Bronchial epithelial cell (primary cell): ENCODE measurements at regions not wholly inside any gene's neighbourhood (a gene's known extent, or its start where the extent isn't known, plus 50 kb on each side); places are given as distances from the start of the nearest gene placed in this dataset.
"Not testable (repeated sequence)": the region's sequence is repeated elsewhere in the genome, so short reads cannot be mapped to it uniquely, and the experiment has no call there.

Source experiments
- DNase-seq: peaks from one replicate; pipeline ENCODE4 v3.0.0-alpha.2; 2010; ENCODE audit warnings: low read depth
- FAIRE-seq: peaks from 2 replicates; lab custom pipeline; 2011; peaks lifted over from hg19 to GRCh38; lab: Jason Lieb, UNC
- H3K27me3 ChIP-seq: 2 replicates; pipeline ENCODE4 v1.5.1; 2011; ENCODE audit warnings: low read length; ENCODE audit not compliant: control insufficient read depth, insufficient read depth
- H3K36me3 ChIP-seq: 2 replicates; pipeline ENCODE4 v1.5.1; 2011; ENCODE audit warnings: low read length; ENCODE audit not compliant: control insufficient read depth, insufficient read depth
- H3K4me3 ChIP-seq: 2 replicates; pipeline ENCODE4 v1.5.1; 2011; ENCODE audit warnings: mild to moderate bottlenecking, low read depth, low read length, control low read depth
- TF ChIP-seq, protein P1 (sequence below): IDR thresholded peaks from 2 replicates; pipeline ENCODE4 v1.5.1; 2011; ENCODE audit warnings: mild to moderate bottlenecking, moderate library complexity, low read length, control low read depth, inconsistent platforms; ENCODE audit not compliant: insufficient read depth, severe bottlenecking

DNA sequence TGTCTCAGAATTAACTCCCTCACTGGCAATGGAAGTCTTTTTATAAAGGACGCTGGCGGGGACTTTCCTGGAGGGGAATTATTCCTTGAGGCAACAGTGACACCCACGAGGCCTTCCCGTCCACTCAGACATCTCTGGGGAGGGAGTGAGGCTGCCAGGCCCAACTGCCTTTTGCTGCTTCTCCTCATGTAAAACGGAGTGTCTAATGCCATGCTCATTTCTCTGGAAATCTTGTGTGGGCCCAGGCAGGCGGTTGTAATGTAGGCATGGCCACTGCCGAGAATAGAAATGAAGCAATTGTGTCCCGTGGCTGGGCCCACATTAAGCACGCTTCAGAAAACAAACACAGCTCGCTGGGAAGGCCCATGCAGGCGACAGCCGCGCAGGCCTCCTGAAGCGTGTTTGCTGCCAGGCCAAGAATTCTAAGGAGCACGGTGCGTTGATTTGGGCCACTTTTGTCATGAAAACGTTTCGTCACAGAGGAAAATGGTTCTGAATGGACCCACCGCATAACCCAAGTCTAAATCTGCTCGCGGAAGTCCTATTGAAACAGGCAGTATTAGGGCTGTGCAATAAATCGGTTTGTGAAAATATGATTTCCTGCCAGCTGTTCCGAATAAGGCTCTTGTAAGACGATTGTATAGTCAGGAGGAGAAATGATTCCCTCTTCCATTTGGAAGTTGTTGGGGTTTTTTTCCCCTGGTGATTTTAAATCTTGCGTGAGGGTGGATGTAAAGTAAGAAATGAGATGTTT, 104.2 kb upstream of the CHST15 start:
- no peak for FAIRE-seq
- TF ChIP-seq, protein P1, sequence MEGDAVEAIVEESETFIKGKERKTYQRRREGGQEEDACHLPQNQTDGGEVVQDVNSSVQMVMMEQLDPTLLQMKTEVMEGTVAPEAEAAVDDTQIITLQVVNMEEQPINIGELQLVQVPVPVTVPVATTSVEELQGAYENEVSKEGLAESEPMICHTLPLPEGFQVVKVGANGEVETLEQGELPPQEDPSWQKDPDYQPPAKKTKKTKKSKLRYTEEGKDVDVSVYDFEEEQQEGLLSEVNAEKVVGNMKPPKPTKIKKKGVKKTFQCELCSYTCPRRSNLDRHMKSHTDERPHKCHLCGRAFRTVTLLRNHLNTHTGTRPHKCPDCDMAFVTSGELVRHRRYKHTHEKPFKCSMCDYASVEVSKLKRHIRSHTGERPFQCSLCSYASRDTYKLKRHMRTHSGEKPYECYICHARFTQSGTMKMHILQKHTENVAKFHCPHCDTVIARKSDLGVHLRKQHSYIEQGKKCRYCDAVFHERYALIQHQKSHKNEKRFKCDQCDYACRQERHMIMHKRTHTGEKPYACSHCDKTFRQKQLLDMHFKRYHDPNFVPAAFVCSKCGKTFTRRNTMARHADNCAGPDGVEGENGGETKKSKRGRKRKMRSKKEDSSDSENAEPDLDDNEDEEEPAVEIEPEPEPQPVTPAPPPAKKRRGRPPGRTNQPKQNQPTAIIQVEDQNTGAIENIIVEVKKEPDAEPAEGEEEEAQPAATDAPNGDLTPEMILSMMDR = no peak

DNA sequence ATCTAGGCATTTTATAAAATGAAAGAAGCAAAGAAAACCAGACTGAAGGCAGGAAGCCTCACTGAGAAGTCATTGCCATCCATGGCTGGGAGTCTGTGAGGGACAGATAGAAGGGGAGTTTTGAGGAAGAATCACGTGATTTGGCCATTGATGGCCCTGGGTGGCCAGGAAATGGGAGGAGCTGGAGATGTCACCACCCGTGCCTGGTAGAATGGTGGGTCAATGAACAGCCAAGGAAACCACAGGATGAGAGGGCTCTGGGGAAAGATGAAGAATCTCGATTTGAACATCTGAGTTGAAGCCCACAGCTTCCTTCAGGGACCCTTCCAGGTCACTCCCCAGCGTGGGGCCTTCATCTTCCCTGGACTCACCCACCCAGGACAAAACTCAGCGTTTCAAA, 103.3 kb upstream of the CHST15 start:
- Histone ChIP-seq H3K27me3 (no peaks in the 10 kb centered on the region), H3K36me3 (no peaks in the 10 kb centered on the region), H3K4me3 (no peak overlapping the region)
- FAIRE-seq = no peak
- TF ChIP-seq, protein P1 = no peak
- no peak for DNase-seq

More for the DNA sequence above, 104.2 kb upstream of the CHST15 start:
- no peaks in the 10 kb centered on the region for H3K27me3 ChIP-seq
- H3K4me3 ChIP-seq = no peak overlapping the region
- H3K36me3 ChIP-seq = no peaks in the 10 kb centered on the region
- DNase-seq = no peak

DNA sequence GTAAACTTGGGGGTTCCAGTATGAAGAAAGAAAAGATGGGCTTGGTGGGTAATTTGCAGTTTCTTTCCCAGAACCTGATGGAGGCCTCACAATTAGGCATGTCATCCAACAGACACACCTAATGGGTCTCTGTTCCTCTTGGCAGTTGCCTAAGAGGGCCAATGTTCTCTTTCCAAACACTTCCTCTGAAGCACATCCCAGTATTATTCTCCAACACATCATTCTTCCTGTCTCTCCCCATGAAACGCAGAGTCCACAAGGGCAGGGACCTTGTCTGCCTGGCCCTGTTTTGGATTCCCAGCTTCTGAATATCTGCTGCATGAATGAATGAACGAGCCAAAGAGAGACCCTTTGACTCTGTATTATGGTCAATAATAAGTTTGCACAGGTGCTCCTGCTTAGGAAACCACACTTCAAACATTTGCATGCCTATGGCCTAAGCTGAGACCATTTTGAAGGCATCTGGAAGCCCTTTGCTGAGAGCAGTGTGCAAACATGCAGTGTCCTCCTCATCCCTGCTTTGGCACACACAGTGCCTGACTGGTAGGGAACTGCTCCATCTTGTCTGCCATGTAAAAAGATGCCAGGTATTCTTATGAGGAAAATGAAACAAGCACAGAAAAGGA, 100.9 kb upstream of the CHST15 start:
- TF ChIP-seq, protein P1 = no peak
- no peaks in the 10 kb centered on the region for H3K36me3 ChIP-seq
- H3K27me3 ChIP-seq = no peaks in the 10 kb centered on the region
- no peak overlapping the region for H3K4me3 ChIP-seq
- DNase-seq (no peak), FAIRE-seq (no peak)

DNA sequence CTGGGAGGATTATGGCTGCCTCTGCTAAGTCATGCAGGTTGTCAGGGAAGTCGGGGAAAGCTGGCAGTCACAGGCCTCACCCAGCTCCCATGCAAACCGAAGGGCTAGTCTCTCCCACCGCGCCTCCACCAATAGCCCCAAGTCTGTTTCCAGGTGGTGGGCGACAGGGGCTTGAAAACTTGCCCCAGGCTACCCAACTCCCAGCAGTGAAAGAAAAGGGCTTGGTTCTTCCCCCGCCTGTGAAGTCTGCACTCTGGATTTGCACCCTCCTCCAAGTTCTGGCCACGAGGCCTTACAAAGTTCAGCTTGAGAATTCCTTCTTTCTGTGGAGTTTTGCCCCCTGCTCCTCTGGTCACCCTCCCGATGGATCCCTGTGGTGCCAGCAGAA, 99.9 kb upstream of the CHST15 start:
- Histone ChIP-seq H3K4me3 (no peak overlapping the region), H3K27me3 (no peaks in the 10 kb centered on the region), H3K36me3 (no peaks in the 10 kb centered on the region)
- TF ChIP-seq, protein P1 = no peak
- no peak for FAIRE-seq
- no peak for DNase-seq

DNA sequence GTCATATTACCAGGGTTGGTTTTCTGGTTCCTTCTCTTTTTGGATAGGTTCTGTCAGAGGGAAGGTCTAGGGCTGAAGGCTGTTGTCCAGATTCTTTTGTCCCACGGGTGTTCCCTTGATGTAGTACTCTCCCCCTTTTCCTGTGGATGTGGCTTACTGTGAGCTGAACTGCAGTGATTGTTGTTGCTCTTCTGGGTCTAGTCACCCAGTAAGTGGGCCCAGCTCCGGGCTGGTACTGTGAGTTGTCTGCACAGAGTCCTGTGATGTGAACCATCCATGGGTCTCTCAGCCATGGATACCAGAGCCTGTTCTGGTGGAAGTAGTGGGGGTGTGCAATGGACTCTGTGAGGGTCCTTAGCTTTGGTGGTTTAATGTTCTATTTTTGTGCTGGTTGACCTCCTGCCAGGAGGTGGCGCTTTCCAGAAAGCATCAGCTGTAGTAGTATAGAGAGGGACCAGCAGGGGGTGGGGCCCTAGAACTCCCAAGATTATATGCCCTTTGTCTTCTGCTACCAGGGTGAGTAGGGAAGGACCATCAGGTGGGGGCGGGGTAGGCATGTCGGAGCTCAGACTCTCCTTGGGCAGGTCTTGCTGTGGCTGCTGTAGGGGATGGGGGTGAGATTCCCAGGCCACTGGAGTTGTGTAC, 99.4 kb upstream of the CHST15 start:
- not testable (repeated sequence) for FAIRE-seq, DNase-seq, H3K4me3 ChIP-seq, H3K36me3 ChIP-seq, H3K27me3 ChIP-seq

DNA sequence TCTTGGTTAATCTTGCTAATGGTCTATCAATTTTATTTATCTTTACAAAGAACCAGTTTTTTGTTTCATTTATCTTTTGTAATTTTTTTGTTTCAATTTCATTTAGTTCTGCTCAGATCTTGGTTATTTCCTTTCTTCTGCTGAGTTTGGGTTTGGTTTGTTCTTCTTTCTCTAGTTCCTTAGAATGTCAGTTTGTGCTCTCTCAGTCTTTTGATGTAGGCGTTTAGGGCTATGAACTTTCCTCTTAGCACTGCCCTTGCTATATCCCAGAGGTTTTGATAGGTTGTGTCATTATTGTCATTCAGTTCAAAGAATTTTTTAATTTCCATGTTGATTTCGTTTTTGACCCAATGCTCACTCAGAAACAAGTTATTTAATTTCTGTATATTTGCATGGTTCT, 97.1 kb upstream of the CHST15 start:
- H3K36me3 ChIP-seq, H3K27me3 ChIP-seq, FAIRE-seq, DNase-seq, H3K4me3 ChIP-seq: not testable (repeated sequence)
